ENCODE measurements at regions not wholly inside any gene's neighbourhood (a gene's known extent, or its start where the extent isn't known, plus 50 kb on each side); places are given as distances from the start of the nearest gene placed in this dataset.

DNA sequence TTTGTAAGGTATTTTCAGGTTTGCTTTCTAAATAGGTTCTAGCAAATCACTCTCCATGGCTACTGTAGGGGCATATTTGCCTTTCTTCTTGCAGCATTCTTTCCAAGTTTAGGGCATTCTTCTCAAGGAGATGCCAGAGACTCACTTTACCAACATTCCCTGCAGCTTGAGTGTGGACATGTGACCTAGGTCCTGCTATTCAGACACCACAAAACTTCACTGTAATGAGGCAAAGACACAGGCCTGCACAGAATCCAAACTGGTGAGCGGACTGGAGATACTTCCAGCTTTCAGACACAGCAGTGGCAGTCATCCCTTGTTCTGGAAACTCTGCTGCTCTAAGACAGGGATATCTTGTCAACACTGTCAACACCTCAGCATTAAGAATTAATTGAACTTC lies 146.4 kb upstream of the PFN2 start:
- no peak for DNase-seq

- DNase-seq, result no peak
These were observed 145.5 kb upstream of the PFN2 start for GRCh38 chr3:150116196-150116595.

GRCh38 chr3:150114873-150115540 lies 144.3 kb upstream of the PFN2 start:
- DNase-seq, result no peak

DNA sequence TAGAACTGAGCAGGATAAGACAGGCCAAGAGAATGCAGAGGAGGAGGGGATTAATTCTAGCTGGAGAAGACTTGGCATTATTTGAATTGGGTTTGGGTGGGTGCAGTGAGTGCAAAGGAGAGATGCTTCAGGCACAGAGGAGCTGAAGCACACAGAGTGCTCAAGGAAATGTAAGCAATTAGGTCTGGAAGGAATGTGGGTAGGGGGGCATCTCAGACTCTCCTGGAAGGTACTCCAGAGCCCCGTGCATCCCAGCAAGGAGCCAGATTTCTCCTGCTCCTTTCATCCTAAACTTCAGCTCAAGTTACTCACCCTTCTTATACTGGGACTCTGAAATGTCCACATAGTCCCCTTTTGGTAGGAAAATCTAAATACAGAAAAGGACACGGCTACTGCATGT lies 143.6 kb upstream of the PFN2 start:
- no peak for DNase-seq

GRCh38 chr3:150110097-150110496 lies 139.4 kb upstream of the PFN2 start:
- no peak for DNase-seq

GRCh38 chr3:150107429-150108175 lies 136.9 kb upstream of the PFN2 start:
- no peak for DNase-seq

DNA sequence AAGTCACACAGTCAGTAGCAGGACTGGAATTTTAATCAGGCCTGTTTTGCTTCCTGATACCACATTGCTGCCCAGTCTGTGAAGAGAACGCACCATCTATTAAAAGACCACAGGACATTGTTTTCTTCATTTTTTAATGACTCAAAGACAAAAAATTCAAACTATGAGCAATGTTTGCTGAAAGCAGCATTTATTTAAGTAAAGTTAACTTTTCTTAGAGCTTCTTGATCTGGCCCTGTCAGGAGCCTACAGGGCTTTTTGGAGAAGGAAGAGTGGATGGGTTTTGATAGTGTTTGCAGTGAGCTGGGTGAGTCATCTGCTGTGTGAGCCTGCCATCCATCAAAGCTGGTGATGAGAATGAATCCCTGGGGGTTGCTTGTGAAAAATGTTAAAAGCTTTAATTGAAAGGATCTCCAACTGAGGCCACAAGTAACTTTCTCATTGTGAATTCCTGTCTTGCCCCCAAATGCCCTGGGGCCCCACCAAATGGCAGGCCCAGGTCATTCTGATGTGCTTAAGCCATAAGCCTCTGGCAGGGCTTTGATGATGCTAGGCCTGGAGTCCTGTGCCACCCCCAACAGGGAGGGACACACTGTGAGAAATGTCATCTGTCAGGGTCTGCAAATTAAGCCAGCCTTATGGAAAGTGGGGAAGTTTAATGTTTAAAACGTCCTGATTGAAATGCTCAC lies 136.2 kb upstream of the PFN2 start:
- no peak for DNase-seq

DNA sequence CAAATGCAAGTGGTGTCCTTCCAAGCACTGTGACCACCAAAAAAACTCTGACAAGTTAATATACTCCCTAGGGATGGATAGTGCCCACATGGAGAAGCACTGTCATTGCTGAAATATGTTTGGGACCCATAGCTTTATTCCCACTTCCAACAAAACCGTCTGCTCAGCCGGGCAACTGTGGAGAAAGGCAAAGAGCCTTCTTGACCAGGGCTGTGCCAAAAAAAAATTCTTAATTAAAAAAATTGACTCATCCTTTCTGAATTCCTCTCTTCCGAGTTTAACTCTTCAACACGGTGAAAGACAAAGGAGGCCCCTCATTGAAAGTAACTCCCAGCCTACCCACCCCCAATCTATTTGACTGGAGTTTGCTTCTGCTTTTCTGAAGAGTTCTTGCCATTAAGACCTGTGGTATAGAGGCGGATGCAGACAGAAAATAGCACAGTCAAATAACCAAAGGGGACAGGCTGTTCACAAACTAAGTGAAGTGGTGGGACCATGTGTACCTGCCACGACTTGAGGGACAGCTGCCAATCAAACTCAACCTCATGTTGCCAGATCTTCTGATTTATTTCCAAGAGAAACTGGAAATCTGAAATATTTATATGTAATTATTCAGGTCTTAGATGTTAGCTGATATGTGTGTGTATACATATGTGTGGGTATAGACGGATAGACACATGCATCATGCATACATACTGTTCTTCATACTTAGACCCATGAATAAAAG lies 135.4 kb upstream of the PFN2 start:
- no peak for DNase-seq

DNA sequence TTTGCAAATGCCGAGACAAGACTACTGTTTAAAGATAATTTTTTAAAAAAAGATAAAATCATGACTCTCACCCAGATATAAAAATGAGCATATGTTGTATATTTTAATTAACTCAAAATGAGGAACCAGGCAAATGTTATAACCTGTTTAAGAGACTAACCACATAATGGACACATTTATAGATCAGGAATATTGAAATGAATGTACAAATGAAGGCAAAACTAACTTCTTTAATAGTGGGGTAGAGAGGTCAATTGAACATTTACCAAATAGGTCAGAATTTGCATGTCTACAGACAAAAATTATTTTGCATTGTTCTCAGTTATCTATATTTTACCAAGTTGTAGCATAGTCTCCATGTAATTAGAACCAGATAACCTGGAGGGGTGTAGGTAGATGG lies 134.3 kb upstream of the PFN2 start:
- no peak for DNase-seq

DNA sequence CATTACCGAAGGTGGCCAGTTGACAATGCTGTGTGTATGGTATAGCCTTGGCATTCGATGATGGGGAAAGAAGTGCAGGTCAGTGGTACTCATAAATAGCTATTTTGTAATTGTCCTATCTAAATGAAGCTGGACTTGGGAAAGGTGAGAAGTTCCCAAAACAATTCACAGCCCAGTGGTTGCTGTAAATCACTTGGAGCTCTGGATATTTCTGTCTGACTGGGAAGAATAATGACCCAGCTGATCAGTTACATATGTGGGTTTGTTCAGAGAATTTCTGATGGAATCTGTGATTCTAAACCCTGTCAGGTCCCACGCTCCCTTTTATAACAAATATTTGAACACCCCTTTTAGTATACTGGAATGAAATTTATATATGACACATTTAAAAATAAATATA lies 133.9 kb upstream of the PFN2 start:
- DNase-seq, result no peak

DNA sequence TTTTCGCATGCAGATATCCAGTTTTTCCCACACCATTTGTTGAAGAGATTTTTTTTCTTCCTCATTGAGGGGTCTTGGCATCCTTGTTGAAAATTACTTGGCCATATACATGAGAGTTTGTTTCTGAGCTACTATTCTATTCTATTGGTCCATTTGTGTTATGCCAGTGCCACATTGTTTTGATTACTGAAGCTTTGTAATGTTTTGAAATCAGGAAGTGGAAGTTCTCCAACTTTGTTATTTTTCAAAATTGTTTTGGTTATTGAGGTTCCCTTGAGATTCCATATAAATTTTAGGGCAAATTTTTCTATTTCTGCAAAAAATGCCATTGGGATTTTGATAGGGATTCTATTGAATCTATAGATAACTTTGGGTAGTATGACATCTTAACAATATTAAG lies 130.3 kb upstream of the PFN2 start:
- DNase-seq, result no peak

GRCh38 chr3:150098621-150099020 lies 127.9 kb upstream of the PFN2 start:
- DNase-seq, result no peak

DNA sequence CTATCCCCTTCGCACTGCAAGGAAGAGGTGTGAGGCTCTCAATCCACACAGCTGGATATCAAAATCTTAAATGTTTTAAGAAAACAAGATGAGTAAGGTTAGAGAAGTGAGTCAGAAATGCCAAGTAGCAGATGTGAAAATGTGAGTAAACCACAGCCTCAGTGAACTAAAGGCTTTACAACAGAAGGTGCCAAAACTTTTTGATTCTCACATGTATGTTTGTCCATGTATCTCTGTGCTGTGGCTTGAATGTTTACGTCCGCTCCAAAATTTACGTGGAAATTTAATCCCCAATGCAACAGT lies 126.8 kb upstream of the PFN2 start:
- DNase-seq, result no peak

- no peak for DNase-seq
These were observed 126.2 kb upstream of the PFN2 start for GRCh38 chr3:150096700-150097587.

GRCh38 chr3:150094150-150094933 lies 123.6 kb upstream of the PFN2 start:
- DNase-seq, result no peak

GRCh38 chr3:150091626-150092025 lies 120.9 kb upstream of the PFN2 start:
- no peak for DNase-seq

- DNase-seq, result no peak
These were observed 120.2 kb upstream of the PFN2 start for GRCh38 chr3:150090877-150091276.

- DNase-seq, result no peak
These were observed 119.3 kb upstream of the PFN2 start for GRCh38 chr3:150090006-150090405.

GRCh38 chr3:150084128-150084527 lies 113.4 kb upstream of the PFN2 start:
- no peak for DNase-seq

DNA sequence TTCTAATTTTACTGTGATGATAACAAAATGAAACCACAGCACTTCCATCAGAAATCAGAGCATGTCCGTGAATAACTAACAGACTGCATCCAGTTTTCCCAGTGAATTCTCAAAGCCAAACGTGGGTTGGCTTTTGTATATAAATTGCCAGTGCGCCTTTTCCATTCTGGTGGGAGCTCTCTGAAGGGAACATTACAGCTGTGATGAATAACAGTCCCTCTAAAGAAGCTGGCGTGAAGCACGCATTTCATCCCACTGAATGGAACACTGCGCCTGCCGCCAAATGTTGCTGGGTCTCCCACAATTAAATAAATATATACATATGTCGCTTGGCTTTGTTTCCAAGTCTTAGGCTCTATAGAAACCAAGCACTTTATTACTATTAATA lies 113.0 kb upstream of the PFN2 start:
- DNase-seq, result no peak

- DNase-seq, result peak in 1 of 2 donors; percentile 20
These were observed 112.4 kb upstream of the PFN2 start for GRCh38 chr3:150082898-150083654.
